Kidney (tissue), 13 donors: ENCODE measurements at regions not wholly inside any gene's neighbourhood (a gene's known extent, or its start where the extent isn't known, plus 50 kb on each side); places are given as distances from the start of the nearest gene placed in this dataset.

Source experiments
- DNase-seq, 5 donors: peaks; one replicate each; pipeline ENCODE4 v3.0.0-alpha.2; 2013 to 2020
- FAIRE-seq: peaks from 2 replicates; lab custom pipeline; 2012; peaks lifted over from hg19 to GRCh38; lab: Jason Lieb, UNC
- H3K27ac ChIP-seq, 2 donors: one replicate each; pipeline ENCODE4 v1.7.0; 2013; ENCODE audit warnings: low read depth in 2 of 2, low read length in 2 of 2, inconsistent platforms in 1 of 2
- H3K27me3 ChIP-seq: one replicate; pipeline ENCODE4 v1.7.1; 2013; ENCODE audit warnings: low read length, inconsistent platforms; ENCODE audit not compliant: control insufficient read depth, insufficient read depth
- H3K36me3 ChIP-seq, 3 donors: one replicate each; pipeline versions ENCODE4 v1.7.0 to v1.7.1; 2013; ENCODE audit warnings: low read length in 3 of 3, control low read depth in 1 of 3, inconsistent platforms in 1 of 3; ENCODE audit not compliant: insufficient read depth in 3 of 3, control insufficient read depth in 2 of 3
- H3K4me1 ChIP-seq, 3 donors: one replicate each; pipeline versions ENCODE4 v1.7.0 to v1.7.1; 2013; ENCODE audit warnings: low read length in 3 of 3, inconsistent platforms in 1 of 3, low read depth in 1 of 3; ENCODE audit not compliant: control insufficient read depth in 2 of 3, insufficient read depth in 2 of 3
- H3K4me3 ChIP-seq, 3 donors: one replicate each; pipeline versions ENCODE4 v1.7.0 to v1.8.1; 2013; ENCODE audit warnings: low read length in 3 of 3, control low read depth in 1 of 3, inconsistent platforms in 1 of 3
- H3K9ac ChIP-seq, 3 donors: one replicate each; pipeline versions ENCODE4 v1.7.0 to v1.7.1; 2013; ENCODE audit warnings: low read length in 3 of 3, control low read depth in 1 of 3, inconsistent platforms in 1 of 3
- H3K9me3 ChIP-seq, 3 donors: one replicate each; pipeline versions ENCODE4 v1.7.0 to v1.7.1; 2013; ENCODE audit warnings: low read length in 3 of 3, control low read depth in 1 of 3, inconsistent platforms in 1 of 3; ENCODE audit not compliant: control insufficient read depth in 2 of 3, insufficient read depth in 1 of 3
- intact Hi-C: fragments of 100-400 bp; cut with DNase I; formaldehyde crosslinking; loops from one replicate; pipeline ENCODE4 v1.11.1; 2022
- TF ChIP-seq, protein P1 (sequence below): IDR thresholded peaks from 3 replicates; pipeline ENCODE4 v1.5.1; 2012; ENCODE audit warnings: mild to moderate bottlenecking, moderate library complexity, borderline replicate concordance; ENCODE audit not compliant: insufficient read depth; ENCODE audit errors: extremely low read depth
- donor health status: control.
- donor health status: control.
- donor health status: control.
- donor health status: control.
- donor health status: control.
- donor health status: DM: yes; HTN: yes; CAD: no.
- donor health status: Normal renal cell carcinoma (clear cell type).

DNA sequence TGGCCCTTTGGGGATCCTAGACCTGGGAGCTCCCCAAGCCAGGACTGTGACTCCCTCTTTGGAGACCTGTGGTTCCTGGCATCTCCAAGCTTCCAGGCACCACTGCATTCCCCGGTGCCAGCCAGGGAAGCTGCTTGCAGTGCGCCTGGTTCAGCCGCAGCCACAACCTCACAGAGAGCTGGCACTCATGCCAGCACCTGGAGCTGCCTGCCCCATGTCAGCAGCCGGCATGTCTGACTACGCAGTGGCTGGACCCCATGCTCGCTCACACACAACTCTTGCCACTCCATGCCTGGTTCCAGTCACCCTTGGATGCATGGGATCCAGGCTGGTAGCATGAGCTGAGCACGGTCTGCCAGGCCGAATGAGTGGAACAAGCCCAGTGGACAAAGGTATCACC lies 426.6 kb downstream of the LRRIQ3 start:
- no peaks in the 10 kb centered on the region for H3K36me3 ChIP-seq
- no peaks in the 10 kb centered on the region for H3K9me3 ChIP-seq
- H3K4me1 ChIP-seq, result no peaks in the 10 kb centered on the region
- no peak overlapping the region for H3K9ac ChIP-seq
- DNase-seq (peak in 1 of 5 donors; percentile 59), FAIRE-seq (no peak)
- H3K4me3 ChIP-seq, result no peak overlapping the region
- intact Hi-C loops, result no loop called here
- no peaks in the 10 kb centered on the region for H3K27me3 ChIP-seq
- no peak overlapping the region for H3K27ac ChIP-seq
- TF ChIP-seq, protein P1, sequence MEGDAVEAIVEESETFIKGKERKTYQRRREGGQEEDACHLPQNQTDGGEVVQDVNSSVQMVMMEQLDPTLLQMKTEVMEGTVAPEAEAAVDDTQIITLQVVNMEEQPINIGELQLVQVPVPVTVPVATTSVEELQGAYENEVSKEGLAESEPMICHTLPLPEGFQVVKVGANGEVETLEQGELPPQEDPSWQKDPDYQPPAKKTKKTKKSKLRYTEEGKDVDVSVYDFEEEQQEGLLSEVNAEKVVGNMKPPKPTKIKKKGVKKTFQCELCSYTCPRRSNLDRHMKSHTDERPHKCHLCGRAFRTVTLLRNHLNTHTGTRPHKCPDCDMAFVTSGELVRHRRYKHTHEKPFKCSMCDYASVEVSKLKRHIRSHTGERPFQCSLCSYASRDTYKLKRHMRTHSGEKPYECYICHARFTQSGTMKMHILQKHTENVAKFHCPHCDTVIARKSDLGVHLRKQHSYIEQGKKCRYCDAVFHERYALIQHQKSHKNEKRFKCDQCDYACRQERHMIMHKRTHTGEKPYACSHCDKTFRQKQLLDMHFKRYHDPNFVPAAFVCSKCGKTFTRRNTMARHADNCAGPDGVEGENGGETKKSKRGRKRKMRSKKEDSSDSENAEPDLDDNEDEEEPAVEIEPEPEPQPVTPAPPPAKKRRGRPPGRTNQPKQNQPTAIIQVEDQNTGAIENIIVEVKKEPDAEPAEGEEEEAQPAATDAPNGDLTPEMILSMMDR, result no peak

GRCh38 chr1:73770109-73770905 lies 427.7 kb downstream of the LRRIQ3 start:
- TF ChIP-seq, protein P1, result no peak
- intact Hi-C loops, result no loop called here
- Histone ChIP-seq H3K9me3 (no peaks in the 10 kb centered on the region), H3K36me3 (no peaks in the 10 kb centered on the region), H3K9ac (no peak overlapping the region), H3K27me3 (no peaks in the 10 kb centered on the region), H3K4me1 (no peaks in the 10 kb centered on the region), H3K4me3 (no peak overlapping the region), H3K27ac (no peak overlapping the region)
- FAIRE-seq, result no peak
- peak in 1 of 5 donors; percentile 48 for DNase-seq

DNA sequence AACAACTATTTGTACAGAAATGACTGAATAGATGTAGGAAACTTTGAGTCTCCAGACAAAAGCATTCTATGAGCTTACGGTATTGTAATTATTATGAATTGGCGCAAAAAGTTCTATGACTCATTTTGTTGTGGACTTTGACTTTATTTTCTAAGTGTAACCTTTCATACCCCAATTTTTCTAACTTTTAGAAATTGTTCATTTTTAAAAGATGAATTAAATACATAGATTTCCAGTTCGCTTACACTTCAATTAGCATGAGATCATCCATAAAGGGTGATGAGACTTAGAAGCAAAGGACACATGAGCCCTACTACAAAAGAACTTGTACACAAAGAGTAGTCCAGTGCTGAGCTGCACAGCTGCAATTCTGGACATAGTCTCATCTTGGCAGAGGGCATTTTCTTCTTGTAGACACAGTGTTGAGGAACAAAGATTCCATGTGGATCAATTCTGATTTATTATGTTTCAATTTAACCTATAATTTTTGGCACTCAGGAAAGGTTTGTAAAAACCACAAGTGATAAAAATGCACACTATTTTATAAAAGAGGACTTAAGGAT lies 431.1 kb downstream of the LRRIQ3 start:
- TF ChIP-seq, protein P1, result no peak
- H3K27ac ChIP-seq, result no peak overlapping the region
- no peaks in the 10 kb centered on the region for H3K9me3 ChIP-seq
- FAIRE-seq (no peak), DNase-seq (no peak)
- H3K36me3 ChIP-seq, result no peaks in the 10 kb centered on the region
- H3K4me1 ChIP-seq, result no peaks in the 10 kb centered on the region
- H3K27me3 ChIP-seq, result no peaks in the 10 kb centered on the region
- H3K9ac ChIP-seq, result no peak overlapping the region
- H3K4me3 ChIP-seq, result no peak overlapping the region
- intact Hi-C loops, result no loop called here
